Left ventricle myocardium inferior (tissue), 1 donor: ENCODE measurements at regions not wholly inside any gene's neighbourhood (a gene's known extent, or its start where the extent isn't known, plus 50 kb on each side); places are given as distances from the start of the nearest gene placed in this dataset.
"Not testable (repeated sequence)": the region's sequence is repeated elsewhere in the genome, so short reads cannot be mapped to it uniquely, and the experiment has no call there.

Experiments
- DNase-seq: peaks from one replicate; pipeline ENCODE4 v3.0.0-alpha.2; 2020
- H3K27ac ChIP-seq: fragments of 200-600 bp; replicated peaks from 2 replicates; pipeline ENCODE4 v1.8.0; 2021
- H3K27me3 ChIP-seq: fragments of 200-600 bp; 2 replicates; pipeline ENCODE4 v1.8.0; 2021; ENCODE audit warnings: low read depth
- H3K36me3 ChIP-seq: fragments of 200-600 bp; 2 replicates; pipeline ENCODE4 v1.8.0; 2021
- H3K4me1 ChIP-seq: fragments of 200-600 bp; 2 replicates; pipeline ENCODE4 v1.8.0; 2021
- H3K4me3 ChIP-seq: fragments of 200-600 bp; 2 replicates; pipeline ENCODE4 v1.8.0; 2021; ENCODE audit warnings: mild to moderate bottlenecking, moderate library complexity
- H3K9me3 ChIP-seq: fragments of 200-600 bp; replicated peaks from 2 replicates; pipeline ENCODE4 v1.8.0; 2021
- intact Hi-C: fragments of 100-400 bp; cut with micrococcal nuclease; formaldehyde crosslinking; loops from one replicate; pipeline ENCODE4 v1.11.0; 2022
- TF ChIP-seq, protein P1 (sequence below): fragments of 200-600 bp; IDR thresholded peaks from 2 replicates; pipeline ENCODE4 v1.8.0; 2021; ENCODE audit warnings: antibody characterized with exemption, mild to moderate bottlenecking, borderline replicate concordance
- donor health status: DM: no; HTN: yes; CAD: no; lungs with severe emphysema.

DNA sequence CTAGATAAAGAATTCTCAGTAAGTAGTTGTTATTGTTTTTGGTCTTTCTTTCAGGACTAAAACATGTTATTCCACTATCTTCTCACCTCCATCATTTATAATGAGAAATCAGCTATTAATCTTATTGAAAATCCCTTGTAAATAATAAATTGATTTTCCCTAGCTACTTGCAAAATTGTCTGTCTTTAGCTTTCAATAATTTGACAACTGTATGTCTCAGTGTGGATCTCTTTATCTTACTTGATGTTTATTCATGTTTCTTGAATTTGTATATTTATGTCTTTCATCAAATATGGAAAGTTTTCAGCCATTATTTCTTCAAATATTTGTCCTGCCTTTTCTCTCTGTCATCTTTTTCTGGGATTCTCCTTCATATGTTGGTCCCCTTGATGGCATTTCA, 117.1 kb upstream of the ANTXRL start:
- no peak overlapping the region for H3K27ac ChIP-seq
- no peaks in the 10 kb centered on the region for H3K27me3 ChIP-seq
- H3K4me3 ChIP-seq = no peak overlapping the region
- TF ChIP-seq, protein P1, sequence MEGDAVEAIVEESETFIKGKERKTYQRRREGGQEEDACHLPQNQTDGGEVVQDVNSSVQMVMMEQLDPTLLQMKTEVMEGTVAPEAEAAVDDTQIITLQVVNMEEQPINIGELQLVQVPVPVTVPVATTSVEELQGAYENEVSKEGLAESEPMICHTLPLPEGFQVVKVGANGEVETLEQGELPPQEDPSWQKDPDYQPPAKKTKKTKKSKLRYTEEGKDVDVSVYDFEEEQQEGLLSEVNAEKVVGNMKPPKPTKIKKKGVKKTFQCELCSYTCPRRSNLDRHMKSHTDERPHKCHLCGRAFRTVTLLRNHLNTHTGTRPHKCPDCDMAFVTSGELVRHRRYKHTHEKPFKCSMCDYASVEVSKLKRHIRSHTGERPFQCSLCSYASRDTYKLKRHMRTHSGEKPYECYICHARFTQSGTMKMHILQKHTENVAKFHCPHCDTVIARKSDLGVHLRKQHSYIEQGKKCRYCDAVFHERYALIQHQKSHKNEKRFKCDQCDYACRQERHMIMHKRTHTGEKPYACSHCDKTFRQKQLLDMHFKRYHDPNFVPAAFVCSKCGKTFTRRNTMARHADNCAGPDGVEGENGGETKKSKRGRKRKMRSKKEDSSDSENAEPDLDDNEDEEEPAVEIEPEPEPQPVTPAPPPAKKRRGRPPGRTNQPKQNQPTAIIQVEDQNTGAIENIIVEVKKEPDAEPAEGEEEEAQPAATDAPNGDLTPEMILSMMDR = no peak
- no peaks in the 10 kb centered on the region for H3K4me1 ChIP-seq
- no peaks in the 10 kb centered on the region for H3K36me3 ChIP-seq
- intact Hi-C loops = no loop called here
- DNase-seq = no peak
- H3K9me3 ChIP-seq = peaks cover 19% of the 10 kb centered on the region

DNA sequence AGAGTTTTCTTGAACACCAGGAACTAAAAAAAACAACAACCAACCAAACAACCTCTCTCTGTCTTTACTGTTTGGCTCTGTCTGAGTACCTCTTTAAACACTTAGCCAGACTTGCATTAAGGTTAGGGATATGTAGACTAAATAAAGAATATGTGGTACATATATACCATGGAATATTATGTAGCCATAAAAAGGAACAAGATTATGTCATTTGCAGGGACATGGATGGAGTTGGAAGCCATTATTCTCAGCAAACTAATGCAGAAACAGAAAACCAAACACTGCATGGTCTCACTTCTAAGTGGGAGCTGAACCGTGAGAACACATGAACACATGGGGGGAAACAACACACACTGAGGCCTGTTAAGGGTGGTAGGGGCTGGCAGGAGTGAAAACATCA, 116.0 kb upstream of the ANTXRL start:
- TF ChIP-seq, protein P1 = no peak
- no peak overlapping the region for H3K4me3 ChIP-seq
- no peak for DNase-seq
- no peaks in the 10 kb centered on the region for H3K36me3 ChIP-seq
- H3K4me1 ChIP-seq = no peaks in the 10 kb centered on the region
- no peak overlapping the region for H3K27ac ChIP-seq
- peaks cover 19% of the 10 kb centered on the region for H3K9me3 ChIP-seq
- intact Hi-C loops = no loop called here
- no peaks in the 10 kb centered on the region for H3K27me3 ChIP-seq

DNA sequence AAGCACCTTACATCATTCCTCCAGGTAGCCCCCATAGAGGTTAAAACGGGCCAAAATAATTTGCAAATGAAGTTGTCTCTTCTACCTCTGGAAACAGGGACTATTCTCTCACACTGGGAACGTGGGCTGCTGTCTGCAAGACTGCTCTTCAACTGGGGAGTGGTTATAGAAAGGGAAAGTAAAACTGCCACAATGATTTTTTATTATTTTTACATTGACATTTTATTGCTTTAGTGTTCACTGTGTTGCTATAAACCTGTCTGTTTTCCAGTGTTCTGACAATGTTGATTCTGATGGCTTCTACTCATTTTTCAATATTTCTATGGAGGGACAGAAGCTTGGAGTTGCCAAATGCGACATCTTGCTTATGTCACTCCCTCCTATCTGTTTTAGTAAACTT, 115.1 kb upstream of the ANTXRL start:
- TF ChIP-seq, protein P1 = no peak
- DNase-seq = no peak
- Histone ChIP-seq H3K4me1 (no peaks in the 10 kb centered on the region), H3K27me3 (no peaks in the 10 kb centered on the region), H3K36me3 (no peaks in the 10 kb centered on the region), H3K9me3 (peaks cover 19% of the 10 kb centered on the region), H3K27ac (no peak overlapping the region), H3K4me3 (no peak overlapping the region)
- intact Hi-C loops = no loop called here

DNA sequence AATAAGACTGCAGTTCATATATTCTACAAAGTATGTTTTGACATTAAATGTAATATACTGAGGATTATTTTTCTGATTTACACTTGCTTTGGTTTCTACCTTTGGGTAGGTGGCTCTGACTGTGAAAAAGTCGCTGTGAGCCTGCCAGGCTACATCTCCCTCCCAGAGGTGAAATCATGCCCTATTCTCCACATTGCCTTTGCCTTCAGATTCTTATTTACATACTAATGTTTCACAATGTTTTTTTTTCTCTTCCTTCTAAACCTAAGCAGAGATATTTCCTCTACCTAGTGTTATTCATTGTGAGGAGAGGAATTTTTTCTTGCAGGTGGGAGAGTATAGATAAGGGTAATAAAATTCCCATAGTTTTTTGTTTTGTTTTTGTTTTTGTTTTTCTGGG, 111.5 kb upstream of the ANTXRL start:
- Histone ChIP-seq H3K27ac (no peak overlapping the region), H3K27me3 (peaks cover 1% of the 10 kb centered on the region), H3K9me3 (peaks cover 10% of the 10 kb centered on the region), H3K36me3 (no peaks in the 10 kb centered on the region), H3K4me1 (no peaks in the 10 kb centered on the region), H3K4me3 (no peak overlapping the region)
- intact Hi-C loops = no loop called here
- TF ChIP-seq, protein P1 = no peak
- no peak for DNase-seq

DNA sequence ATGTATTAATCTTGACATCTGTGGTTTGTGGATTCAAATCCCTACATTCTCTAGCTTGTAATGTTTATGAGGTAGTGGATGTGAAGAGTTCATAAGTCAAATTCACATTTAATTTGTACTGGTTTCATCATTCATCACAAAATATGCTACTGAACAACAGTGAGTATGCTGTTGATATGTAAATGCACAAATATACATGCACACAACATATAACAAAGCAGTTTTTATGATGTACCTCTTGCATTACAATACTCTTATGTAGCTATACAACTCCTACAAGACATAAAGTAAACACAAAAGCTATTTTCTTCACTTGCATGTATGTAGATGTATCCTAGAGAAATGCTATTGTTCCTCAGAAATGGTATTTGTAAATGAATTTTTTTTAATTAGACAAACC, 111.0 kb upstream of the ANTXRL start:
- intact Hi-C loops = no loop called here
- no peak for DNase-seq
- peaks cover 4% of the 10 kb centered on the region for H3K27me3 ChIP-seq
- no peaks in the 10 kb centered on the region for H3K36me3 ChIP-seq
- H3K4me3 ChIP-seq = no peak overlapping the region
- TF ChIP-seq, protein P1 = no peak
- H3K27ac ChIP-seq = no peak overlapping the region
- peaks cover 4% of the 10 kb centered on the region for H3K9me3 ChIP-seq
- no peaks in the 10 kb centered on the region for H3K4me1 ChIP-seq

DNA sequence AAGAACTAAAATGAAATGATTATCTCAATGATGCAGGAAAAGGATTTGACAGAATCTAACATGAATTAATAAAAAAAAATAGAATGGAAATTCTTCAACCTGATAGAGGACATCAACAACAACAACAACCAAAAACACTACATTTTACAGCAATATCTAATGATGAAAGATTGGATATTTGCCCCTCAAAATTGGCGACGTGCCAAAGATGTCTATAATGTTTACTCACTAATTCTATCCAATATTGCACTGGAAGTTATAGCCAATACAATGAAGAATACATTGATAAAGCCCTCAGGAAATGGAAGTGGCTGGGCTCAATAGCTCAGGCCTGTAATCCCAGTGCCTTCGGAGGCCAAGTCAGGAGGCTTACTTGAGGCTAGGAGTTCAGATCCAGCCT, 99.4 kb upstream of the ANTXRL start:
- H3K4me3 ChIP-seq, H3K9me3 ChIP-seq, H3K4me1 ChIP-seq, DNase-seq, H3K36me3 ChIP-seq, intact Hi-C loops, H3K27ac ChIP-seq: not testable (repeated sequence)
- peaks cover 12% of the 10 kb centered on the region for H3K27me3 ChIP-seq
